PC-9 (cell line): ENCODE measurements at regions not wholly inside any gene's neighbourhood (a gene's known extent, or its start where the extent isn't known, plus 50 kb on each side); places are given as distances from the start of the nearest gene placed in this dataset.

Experiments
- EZH2 ChIP-seq: fragments of 200-600 bp; sonication (generic); IDR thresholded peaks from 2 replicates; pipeline ENCODE4 v1.8.0; 2017; ENCODE audit warnings: antibody characterized with exemption, low read depth
- TF ChIP-seq, protein P1 (sequence below): fragments of 200-600 bp; sonication (generic); conservative IDR thresholded peaks from 2 replicates; pipeline ENCODE4 v1.6.1; 2017; ENCODE audit warnings: mixed run types, antibody characterized with exemption, mild to moderate bottlenecking, moderate library complexity

DNA sequence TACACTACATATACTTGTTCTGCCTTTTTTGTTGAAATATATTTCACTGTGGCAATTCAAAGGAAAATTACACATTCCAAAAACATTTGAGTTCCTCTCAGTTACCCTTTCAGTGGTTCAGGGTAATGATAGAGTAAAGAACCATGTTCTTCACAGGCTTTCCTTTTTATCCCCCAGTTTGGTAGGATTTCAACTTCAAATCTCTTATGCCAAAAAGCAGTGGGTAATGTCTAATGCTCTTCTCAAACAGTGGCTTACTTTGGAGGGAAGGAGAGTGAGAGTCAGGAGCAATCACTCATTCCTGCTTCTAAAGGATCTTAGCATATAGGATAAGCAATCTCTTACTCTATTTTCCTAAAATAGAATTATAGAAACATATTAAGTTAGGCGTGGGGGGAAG lies 290.6 kb downstream of the ZEB2 start:
- TF ChIP-seq, protein P1, sequence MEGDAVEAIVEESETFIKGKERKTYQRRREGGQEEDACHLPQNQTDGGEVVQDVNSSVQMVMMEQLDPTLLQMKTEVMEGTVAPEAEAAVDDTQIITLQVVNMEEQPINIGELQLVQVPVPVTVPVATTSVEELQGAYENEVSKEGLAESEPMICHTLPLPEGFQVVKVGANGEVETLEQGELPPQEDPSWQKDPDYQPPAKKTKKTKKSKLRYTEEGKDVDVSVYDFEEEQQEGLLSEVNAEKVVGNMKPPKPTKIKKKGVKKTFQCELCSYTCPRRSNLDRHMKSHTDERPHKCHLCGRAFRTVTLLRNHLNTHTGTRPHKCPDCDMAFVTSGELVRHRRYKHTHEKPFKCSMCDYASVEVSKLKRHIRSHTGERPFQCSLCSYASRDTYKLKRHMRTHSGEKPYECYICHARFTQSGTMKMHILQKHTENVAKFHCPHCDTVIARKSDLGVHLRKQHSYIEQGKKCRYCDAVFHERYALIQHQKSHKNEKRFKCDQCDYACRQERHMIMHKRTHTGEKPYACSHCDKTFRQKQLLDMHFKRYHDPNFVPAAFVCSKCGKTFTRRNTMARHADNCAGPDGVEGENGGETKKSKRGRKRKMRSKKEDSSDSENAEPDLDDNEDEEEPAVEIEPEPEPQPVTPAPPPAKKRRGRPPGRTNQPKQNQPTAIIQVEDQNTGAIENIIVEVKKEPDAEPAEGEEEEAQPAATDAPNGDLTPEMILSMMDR, result no peak
- TF ChIP-seq EZH2, result no peak
